ENCODE measurements at regions not wholly inside any gene's neighbourhood (a gene's known extent, or its start where the extent isn't known, plus 50 kb on each side); places are given as distances from the start of the nearest gene placed in this dataset.
"Not testable (repeated sequence)": the region's sequence is repeated elsewhere in the genome, so short reads cannot be mapped to it uniquely, and the experiment has no call there.

- peak; percentile 58 for DNase-seq
Observed at GRCh38 chr3:178198329-178198728, 337.9 kb upstream of the KCNMB2 start.

GRCh38 chr3:178200316-178200715 is 335.9 kb upstream of the KCNMB2 start:
- DNase-seq, result no peak

GRCh38 chr3:178201714-178202113 is 334.5 kb upstream of the KCNMB2 start:
- DNase-seq, result no peak

GRCh38 chr3:178202194-178202593 is 334.0 kb upstream of the KCNMB2 start:
- no peak for DNase-seq

GRCh38 chr3:178203165-178203564 is 333.1 kb upstream of the KCNMB2 start:
- peak; percentile 75 for DNase-seq

- DNase-seq, result peak; percentile 60
Observed at GRCh38 chr3:178203650-178204049, 332.6 kb upstream of the KCNMB2 start.

- DNase-seq, result peak; percentile 87
Observed at GRCh38 chr3:178205740-178206139, 330.5 kb upstream of the KCNMB2 start.

GRCh38 chr3:178206521-178206920 is 329.7 kb upstream of the KCNMB2 start:
- DNase-seq, result peak; percentile 6

- DNase-seq, result not testable (repeated sequence)
Observed at GRCh38 chr3:178207161-178207560, 329.1 kb upstream of the KCNMB2 start.

- DNase-seq, result not testable (repeated sequence)
Observed at GRCh38 chr3:178207627-178208026, 328.6 kb upstream of the KCNMB2 start.

GRCh38 chr3:178209116-178209515 is 327.1 kb upstream of the KCNMB2 start:
- not testable (repeated sequence) for DNase-seq

GRCh38 chr3:178209618-178210017 is 326.6 kb upstream of the KCNMB2 start:
- DNase-seq, result not testable (repeated sequence)

- DNase-seq, result peak; percentile 51
Observed at GRCh38 chr3:178211086-178211485, 325.1 kb upstream of the KCNMB2 start.

GRCh38 chr3:178217479-178217878 is 318.8 kb upstream of the KCNMB2 start:
- peak; percentile 28 for DNase-seq

- DNase-seq, result no peak
Observed at GRCh38 chr3:178218231-178218630, 318.0 kb upstream of the KCNMB2 start.

- not testable (repeated sequence) for DNase-seq
Observed at GRCh38 chr3:178219661-178220060, 316.6 kb upstream of the KCNMB2 start.

GRCh38 chr3:178223876-178224275 is 312.4 kb upstream of the KCNMB2 start:
- DNase-seq, result peak; percentile 8

- no peak for DNase-seq
Observed at GRCh38 chr3:178226094-178226493, 310.1 kb upstream of the KCNMB2 start.

- DNase-seq, result no peak
Observed at GRCh38 chr3:178231645-178232044, 304.6 kb upstream of the KCNMB2 start.

- DNase-seq, result no peak
Observed at GRCh38 chr3:178233371-178234071, 302.7 kb upstream of the KCNMB2 start.

- peak; percentile 79 for DNase-seq
Observed at GRCh38 chr3:178236555-178237277, 299.5 kb upstream of the KCNMB2 start.

GRCh38 chr3:178238179-178238578 is 298.1 kb upstream of the KCNMB2 start:
- no peak for DNase-seq

- DNase-seq, result no peak
Observed at GRCh38 chr3:178244733-178245709, 291.2 kb upstream of the KCNMB2 start.

All from fibroblast of skin of right biceps (primary cell).